ENCODE measurements at regions not wholly inside any gene's neighbourhood (a gene's known extent, or its start where the extent isn't known, plus 50 kb on each side); places are given as distances from the start of the nearest gene placed in this dataset.
A peak's percentile ranks its signal among the peaks of the same experiment; 100 is the strongest.

GRCh38 chr9:104351726-104352125, 152.3 kb upstream of the OR13F1 start:
- no peaks in the 10 kb centered on the region for H3K79me2 ChIP-seq (ENCODE audit: insufficient read depth, low read length)
- H2AFZ ChIP-seq (ENCODE audit: low read length) = no peak overlapping the region
- 0% methylated on average over 3 of the region's 3 CpGs for WGBS (ENCODE audit: low lambda C conversion rate)
- H3K9me3 ChIP-seq (ENCODE audit: low read length) = no peaks in the 10 kb centered on the region
- no peak for DNase-seq (ENCODE audit: low spot score)
- H3K27me3 ChIP-seq (ENCODE audit: control insufficient read depth in 1 of 2, insufficient read depth in 2 of 2, low read length in 2 of 2) = no peaks in the 10 kb centered on the region
- intact Hi-C loops (cut with micrococcal nuclease; ENCODE audit: unreplicated experiment) = no loop called here
- H3K4me1 ChIP-seq (ENCODE audit: insufficient read depth, low read length) = no peaks in the 10 kb centered on the region
- TF ChIP-seq MATR3 (CRISPR knock-in tag; IDR thresholded peaks at IDR 0.05) (no peak), MAFF (IDR thresholded peaks at IDR 0.05; ENCODE audit: low read depth, low read length) (peak; percentile 61), MAFK (conservative IDR thresholded peaks at IDR 0.05 in 1 of 2, IDR thresholded peaks at IDR 0.05 in 1 of 2; ENCODE audit: low read length in 2 of 2) (peak; percentile 65 to 76), ATAD3A (CRISPR knock-in tag; IDR thresholded peaks at IDR 0.05) (no peak), SYNCRIP (IDR thresholded peaks at IDR 0.05; ENCODE audit: insufficient read depth, low read depth, low read length) (no peak), TARDBP (CRISPR knock-in tag; IDR thresholded peaks at IDR 0.05) (no peak), ZBTB33 (CRISPR knock-in tag; IDR thresholded peaks at IDR 0.05) (no peak), SMARCC2 (IDR thresholded peaks at IDR 0.05) (no peak)
- in situ Hi-C loops (cut with HindIII; ENCODE audit: extremely low pct_ligation_motif_present, low pct_unique_long_range_greater_than_20kb) = no loop called here
- no TSS peak for BruUV-seq (replicated peaks)
- H3K36me3 ChIP-seq (replicated peaks in 1 of 2; ENCODE audit: control insufficient read depth in 1 of 2, insufficient read depth in 2 of 2, low read length in 2 of 2) = no peaks in the 10 kb centered on the region
- H3K4me3 ChIP-seq (replicated peaks in 1 of 3; ENCODE audit: insufficient read depth in 1 of 3, low read depth in 2 of 3, low read length in 3 of 3) = no peak overlapping the region
- H3K27ac ChIP-seq (ENCODE audit: extremely low read length, insufficient read depth, low read length) = no peak overlapping the region
- H3K9ac ChIP-seq (ENCODE audit: insufficient read depth, low read depth, low read length) = no peak overlapping the region
- POLR2A ChIA-PET = no interaction called here
- no peaks in the 10 kb centered on the region for H4K20me1 ChIP-seq (ENCODE audit: insufficient read depth, low read length)
- ATAC-seq = no peak
- CTCF ChIA-PET (ENCODE audit: low intra/inter-chr PET ratio, low total read pairs) = no interaction called here
- no peak for FAIRE-seq
- no peak overlapping the region for H3K4me2 ChIP-seq (ENCODE audit: low read depth, low read length)

DNA sequence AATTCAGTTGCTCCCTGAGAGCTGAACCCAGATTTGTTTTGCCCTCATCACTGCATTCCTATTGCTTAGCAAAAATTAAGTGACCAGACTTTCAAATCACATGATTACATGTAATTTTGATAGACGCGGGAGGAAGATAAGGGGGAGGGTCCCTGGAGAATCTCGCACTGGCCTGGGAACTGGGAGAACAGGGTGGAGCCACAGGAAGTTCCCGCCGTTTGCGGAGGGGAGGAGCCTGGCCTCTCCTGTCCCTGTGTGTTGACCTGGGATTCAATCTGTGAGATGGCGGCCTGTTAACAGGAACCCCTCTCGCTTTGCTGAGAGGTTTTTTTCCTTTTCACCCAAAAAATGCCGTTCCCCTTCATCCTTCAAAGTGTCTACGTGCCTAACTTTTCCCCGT, 142.9 kb upstream of the OR13F1 start:
- H3K4me1 ChIP-seq (ENCODE audit: insufficient read depth, low read length) = no peaks in the 10 kb centered on the region
- no peaks in the 10 kb centered on the region for H4K20me1 ChIP-seq (ENCODE audit: insufficient read depth, low read length)
- BruUV-seq (replicated peaks) = no TSS peak
- H3K4me3 ChIP-seq (replicated peaks in 1 of 3; ENCODE audit: insufficient read depth in 1 of 3, low read depth in 2 of 3, low read length in 3 of 3) = no peak overlapping the region
- no peaks in the 10 kb centered on the region for H3K9me3 ChIP-seq (ENCODE audit: low read length)
- FAIRE-seq = no peak
- CTCF ChIA-PET (ENCODE audit: low intra/inter-chr PET ratio, low total read pairs) = no interaction called here
- POLR2A ChIA-PET = no interaction called here
- H2AFZ ChIP-seq (ENCODE audit: low read length) = no peak overlapping the region
- H3K4me2 ChIP-seq (ENCODE audit: low read depth, low read length) = no peak overlapping the region
- H3K27ac ChIP-seq (ENCODE audit: extremely low read length, insufficient read depth, low read length) = no peak overlapping the region
- no peak for ATAC-seq
- H3K79me2 ChIP-seq (ENCODE audit: insufficient read depth, low read length) = no peaks in the 10 kb centered on the region
- H3K9ac ChIP-seq (ENCODE audit: insufficient read depth, low read depth, low read length) = no peak overlapping the region
- no peaks in the 10 kb centered on the region; a peak in 1 of 5 replicates for H3K27me3 ChIP-seq (ENCODE audit: control insufficient read depth in 1 of 2, insufficient read depth in 2 of 2, low read length in 2 of 2)
- 39% methylated on average over 11 of the region's 11 CpGs for WGBS (ENCODE audit: low lambda C conversion rate)
- intact Hi-C loops (cut with micrococcal nuclease; ENCODE audit: unreplicated experiment) = no loop called here
- H3K36me3 ChIP-seq (replicated peaks in 1 of 2; ENCODE audit: control insufficient read depth in 1 of 2, insufficient read depth in 2 of 2, low read length in 2 of 2) = no peaks in the 10 kb centered on the region
- no peak for DNase-seq (ENCODE audit: low spot score)
- in situ Hi-C loops (cut with HindIII; ENCODE audit: extremely low pct_ligation_motif_present, low pct_unique_long_range_greater_than_20kb) = no loop called here
- TF ChIP-seq ZBTB34 (CRISPR knock-in tag; IDR thresholded peaks at IDR 0.05) (no peak), CENPX (CRISPR knock-in tag; IDR thresholded peaks at IDR 0.05) (no peak), SSRP1 (CRISPR knock-in tag; IDR thresholded peaks at IDR 0.05) (no peak), POGK (CRISPR knock-in tag; conservative IDR thresholded peaks at IDR 0.05) (no peak), ETV6 (CRISPR knock-in tag; conservative IDR thresholded peaks at IDR 0.05) (no peak), ZNF382 (CRISPR knock-in tag; IDR thresholded peaks at IDR 0.05; ENCODE audit: borderline replicate concordance) (no peak)
